IgD-negative memory B cell (primary cell): ENCODE measurements at regions not wholly inside any gene's neighbourhood (a gene's known extent, or its start where the extent isn't known, plus 50 kb on each side); places are given as distances from the start of the nearest gene placed in this dataset.

Experiments used
- H3K27ac Mint-ChIP-seq, 3 donors: one replicate each; pipeline ENCODE4 v1.8.0; 2020 to 2022; ENCODE audit warnings: mild to moderate bottlenecking in 3 of 3, mixed read lengths in 3 of 3, moderate library complexity in 1 of 3
- H3K27me3 Mint-ChIP-seq: one replicate; pipeline ENCODE4 v1.8.0; 2021; ENCODE audit warnings: mixed read lengths
- H3K36me3 Mint-ChIP-seq: one replicate; pipeline ENCODE4 v1.8.0; 2020; ENCODE audit warnings: mild to moderate bottlenecking, mixed read lengths
- H3K4me1 Mint-ChIP-seq, 3 donors: one replicate each; pipeline ENCODE4 v1.8.0; 2020 to 2022; ENCODE audit warnings: mixed read lengths in 3 of 3, mild to moderate bottlenecking in 1 of 3
- H3K4me3 Mint-ChIP-seq, 4 donors: one replicate each; pipeline ENCODE4 v1.8.0; 2020 to 2022; ENCODE audit warnings: mild to moderate bottlenecking in 4 of 4, mixed read lengths in 4 of 4, moderate library complexity in 3 of 4
- H3K9me3 Mint-ChIP-seq, 3 donors: one replicate each; pipeline ENCODE4 v1.8.0; 2020 to 2021; ENCODE audit warnings: mixed read lengths in 3 of 3, mild to moderate bottlenecking in 1 of 3

DNA sequence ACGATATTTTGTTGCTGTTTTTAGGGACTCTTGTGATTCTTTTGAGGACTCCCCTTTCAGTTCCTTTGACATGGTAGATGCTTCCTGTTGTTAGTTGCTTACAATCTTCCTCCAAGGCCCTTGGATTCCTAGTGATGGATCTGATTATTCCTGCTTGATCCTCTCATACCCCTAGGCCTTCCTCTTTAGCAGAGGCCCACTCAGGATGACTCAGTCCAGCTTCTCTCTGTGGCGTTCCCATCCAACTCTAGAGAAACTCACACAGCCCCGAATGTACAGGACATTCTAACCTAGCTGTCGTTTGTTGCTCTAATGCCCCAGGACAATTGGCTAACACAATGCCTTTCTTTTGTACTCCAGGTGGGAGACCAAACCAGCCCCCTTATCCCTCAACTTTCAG is 191.4 kb downstream of the POSTN start:
- Mint-ChIP-seq H3K4me1 (peaks cover 0 to 2% (median 0%) of the 10 kb centered on the region in 3 donors), H3K27me3 (no peaks in the 10 kb centered on the region), H3K4me3 (peak overlapping the region in 1 of 4 donors; percentile 47), H3K36me3 (no peaks in the 10 kb centered on the region), H3K27ac (no peak overlapping the region), H3K9me3 (peaks cover 2 to 6% (median 4%) of the 10 kb centered on the region in 3 donors)

DNA sequence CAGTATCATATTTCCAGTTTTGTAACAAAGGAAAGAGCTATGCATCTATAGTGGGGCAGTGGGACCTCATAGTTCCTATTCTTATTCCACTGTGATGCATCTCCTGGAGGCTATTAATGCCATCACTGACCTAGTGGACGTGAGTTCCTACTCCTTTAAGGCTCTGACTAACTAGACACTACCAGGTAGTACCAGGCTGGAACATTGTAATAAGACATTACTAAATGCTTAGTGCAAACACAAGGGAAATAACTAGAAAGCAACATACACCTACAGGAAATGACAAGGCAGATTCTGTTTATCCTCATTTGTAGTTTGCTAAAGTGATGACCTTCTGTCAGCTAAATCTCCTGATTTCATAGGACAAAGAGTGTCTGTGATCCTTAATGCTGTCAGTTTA is 192.5 kb downstream of the POSTN start:
- no peaks in the 10 kb centered on the region for H3K27me3 Mint-ChIP-seq
- H3K4me3 Mint-ChIP-seq = no peak overlapping the region
- peaks cover 2 to 7% (median 2%) of the 10 kb centered on the region in 3 donors for H3K9me3 Mint-ChIP-seq
- H3K4me1 Mint-ChIP-seq = peaks cover 0 to 2% (median 0%) of the 10 kb centered on the region in 3 donors
- H3K27ac Mint-ChIP-seq = no peak overlapping the region
- no peaks in the 10 kb centered on the region for H3K36me3 Mint-ChIP-seq

DNA sequence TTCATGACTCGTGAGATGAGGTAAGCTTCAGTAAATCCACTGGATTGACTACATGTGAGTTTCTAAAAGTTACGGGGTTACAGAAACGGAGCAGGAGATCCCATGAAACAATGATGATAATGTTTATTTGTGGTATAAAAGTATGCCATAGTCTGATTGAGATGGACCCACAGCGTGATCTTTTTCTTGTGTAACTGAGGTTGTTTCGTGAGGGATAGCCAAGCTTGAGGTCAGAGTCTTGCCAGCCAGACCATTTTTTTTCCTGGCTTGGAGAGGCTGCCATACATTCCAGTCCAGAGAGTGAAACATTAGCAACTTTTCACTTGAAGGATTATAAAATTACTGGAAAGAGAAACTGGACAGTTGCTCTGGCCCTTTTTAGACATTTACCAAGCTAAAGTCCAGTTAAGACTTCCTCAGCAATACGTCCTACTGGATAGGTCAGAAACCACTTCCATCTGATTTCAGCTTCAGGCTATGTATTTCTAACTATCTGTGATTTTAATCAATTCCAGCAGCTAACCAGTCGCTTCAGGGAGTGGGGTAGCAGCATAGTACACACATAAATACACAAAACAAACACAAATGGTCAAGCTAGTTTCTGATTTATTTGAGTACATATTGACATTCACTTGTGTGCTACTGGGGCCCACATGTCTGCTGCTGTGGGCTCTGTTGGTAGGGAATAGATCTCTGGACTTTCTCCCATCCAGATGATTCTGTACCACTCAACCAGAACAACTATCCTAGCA is 194.6 kb downstream of the POSTN start:
- Mint-ChIP-seq H3K4me1 (peaks cover 0 to 2% (median 0%) of the 10 kb centered on the region in 3 donors), H3K27me3 (no peaks in the 10 kb centered on the region), H3K9me3 (peaks cover 4 to 7% (median 4%) of the 10 kb centered on the region in 3 donors), H3K4me3 (no peak overlapping the region), H3K27ac (no peak overlapping the region), H3K36me3 (no peaks in the 10 kb centered on the region)

DNA sequence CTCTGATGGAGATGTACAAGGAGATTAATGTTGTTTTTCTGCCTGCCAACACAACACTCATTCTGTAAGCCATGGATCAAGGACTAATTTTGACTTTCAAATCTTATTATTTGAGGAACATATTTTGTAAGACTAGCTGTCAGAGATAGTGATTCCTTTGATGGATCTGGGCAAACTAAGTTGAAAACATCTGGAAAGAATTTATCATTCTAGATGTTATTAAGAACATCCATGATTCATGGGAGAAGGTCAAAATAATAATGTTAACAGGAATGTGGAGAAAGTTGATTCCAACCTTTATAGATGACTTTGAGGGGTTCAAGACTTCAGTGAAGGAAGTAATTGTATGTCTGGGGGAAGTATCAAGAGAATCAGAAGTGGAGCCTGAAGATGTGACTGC is 196.8 kb downstream of the POSTN start:
- H3K9me3 Mint-ChIP-seq = peaks cover 2 to 3% (median 2%) of the 10 kb centered on the region in 3 donors
- no peak overlapping the region for H3K27ac Mint-ChIP-seq
- no peaks in the 10 kb centered on the region for H3K36me3 Mint-ChIP-seq
- H3K4me3 Mint-ChIP-seq = no peak overlapping the region
- no peaks in the 10 kb centered on the region for H3K27me3 Mint-ChIP-seq
- peaks cover 0 to under 1% (median 0%) of the 10 kb centered on the region in 3 donors for H3K4me1 Mint-ChIP-seq

DNA sequence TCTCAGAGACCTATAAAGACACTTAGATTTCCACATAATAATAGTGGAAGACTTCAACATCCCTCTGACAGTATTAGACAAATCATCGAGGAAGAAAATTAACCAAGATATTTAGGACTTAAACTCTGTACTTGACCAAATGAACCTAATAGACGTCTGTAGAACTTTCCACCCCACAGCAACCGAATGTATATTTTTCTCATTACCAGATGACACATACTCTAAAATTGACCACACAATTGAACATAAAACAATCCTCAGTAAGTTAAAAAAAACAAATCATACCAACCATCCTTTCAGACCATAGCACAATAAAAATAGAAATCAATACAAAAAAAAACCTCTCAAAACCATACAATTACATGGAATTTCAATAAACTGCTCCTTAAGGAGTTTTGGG is 201.0 kb downstream of the POSTN start:
- Mint-ChIP-seq H3K36me3 (no peaks in the 10 kb centered on the region), H3K9me3 (peaks cover 2 to 11% (median 5%) of the 10 kb centered on the region in 3 donors), H3K4me3 (no peak overlapping the region), H3K27me3 (no peaks in the 10 kb centered on the region), H3K27ac (no peak overlapping the region), H3K4me1 (no peaks in the 10 kb centered on the region)

DNA sequence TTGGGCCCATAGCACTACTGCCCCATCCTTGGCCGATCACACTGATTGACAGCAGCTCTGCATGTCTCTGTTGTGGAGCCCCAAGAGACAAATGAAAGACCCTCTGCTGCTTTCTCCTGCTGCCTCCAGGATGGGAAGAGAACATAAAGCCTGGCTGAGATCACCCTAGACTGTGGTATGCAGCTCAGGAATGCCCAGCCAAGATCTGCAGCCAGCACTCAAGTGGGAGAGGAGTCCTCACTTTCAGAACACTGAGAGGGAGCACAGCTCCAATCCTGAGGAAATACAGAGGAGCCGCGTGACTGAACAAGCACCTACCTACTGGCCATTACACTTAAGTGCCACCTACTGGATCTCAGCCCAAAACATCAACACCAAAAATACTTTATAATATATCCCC is 203.0 kb downstream of the POSTN start:
- Mint-ChIP-seq H3K27ac (no peak overlapping the region), H3K4me1 (no peaks in the 10 kb centered on the region), H3K4me3 (no peak overlapping the region), H3K36me3 (no peaks in the 10 kb centered on the region), H3K9me3 (peaks cover under 1 to 8% (median 3%) of the 10 kb centered on the region in 3 donors), H3K27me3 (no peaks in the 10 kb centered on the region)

DNA sequence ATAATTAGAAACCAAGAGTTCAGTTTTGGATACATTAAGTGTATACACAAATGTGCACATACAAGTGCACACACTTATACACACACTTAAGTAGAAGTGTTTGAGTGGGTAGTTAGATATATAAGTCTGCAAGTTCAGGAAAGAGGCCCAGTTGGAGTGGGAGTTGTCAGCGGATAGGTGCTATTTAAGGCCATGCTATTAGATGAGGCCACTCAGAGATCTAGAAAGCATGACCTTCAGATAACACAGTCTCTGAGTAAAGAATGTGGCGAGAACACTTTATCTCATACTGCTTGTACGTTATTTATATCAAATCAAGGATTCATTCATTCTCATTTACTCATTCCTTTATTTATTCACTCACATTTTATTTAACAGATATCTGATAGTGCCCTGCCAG is 206.2 kb downstream of the POSTN start:
- Mint-ChIP-seq H3K4me1 (no peaks in the 10 kb centered on the region), H3K27me3 (no peaks in the 10 kb centered on the region), H3K4me3 (no peak overlapping the region), H3K27ac (no peak overlapping the region), H3K9me3 (peaks cover 0 to 8% (median 3%) of the 10 kb centered on the region in 3 donors), H3K36me3 (no peaks in the 10 kb centered on the region)

DNA sequence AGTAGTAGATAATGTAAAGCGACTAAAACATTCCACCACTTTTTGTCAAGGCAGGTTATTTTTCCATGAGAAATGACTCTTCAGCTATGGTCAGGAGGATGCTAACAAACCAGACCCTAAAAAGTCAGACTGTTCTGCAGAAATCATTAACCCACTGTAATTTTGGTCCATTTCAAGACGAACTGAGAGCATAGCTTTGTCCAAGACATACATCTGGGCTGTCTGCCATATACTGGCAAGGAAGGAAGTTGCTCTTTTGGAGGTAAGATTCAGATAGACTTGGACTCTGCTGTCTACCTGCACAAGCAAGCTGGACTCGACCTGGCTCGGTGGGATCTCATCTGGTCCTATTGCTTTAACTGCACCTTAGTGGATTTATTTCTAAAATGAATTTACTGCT is 207.8 kb downstream of the POSTN start:
- H3K27me3 Mint-ChIP-seq = no peaks in the 10 kb centered on the region
- H3K27ac Mint-ChIP-seq = peak overlapping the region in 1 of 3 donors; percentile 47
- no peak overlapping the region for H3K4me3 Mint-ChIP-seq
- H3K36me3 Mint-ChIP-seq = no peaks in the 10 kb centered on the region
- peaks cover 0 to 2% (median under 1%) of the 10 kb centered on the region in 3 donors for H3K9me3 Mint-ChIP-seq
- H3K4me1 Mint-ChIP-seq = no peaks in the 10 kb centered on the region

DNA sequence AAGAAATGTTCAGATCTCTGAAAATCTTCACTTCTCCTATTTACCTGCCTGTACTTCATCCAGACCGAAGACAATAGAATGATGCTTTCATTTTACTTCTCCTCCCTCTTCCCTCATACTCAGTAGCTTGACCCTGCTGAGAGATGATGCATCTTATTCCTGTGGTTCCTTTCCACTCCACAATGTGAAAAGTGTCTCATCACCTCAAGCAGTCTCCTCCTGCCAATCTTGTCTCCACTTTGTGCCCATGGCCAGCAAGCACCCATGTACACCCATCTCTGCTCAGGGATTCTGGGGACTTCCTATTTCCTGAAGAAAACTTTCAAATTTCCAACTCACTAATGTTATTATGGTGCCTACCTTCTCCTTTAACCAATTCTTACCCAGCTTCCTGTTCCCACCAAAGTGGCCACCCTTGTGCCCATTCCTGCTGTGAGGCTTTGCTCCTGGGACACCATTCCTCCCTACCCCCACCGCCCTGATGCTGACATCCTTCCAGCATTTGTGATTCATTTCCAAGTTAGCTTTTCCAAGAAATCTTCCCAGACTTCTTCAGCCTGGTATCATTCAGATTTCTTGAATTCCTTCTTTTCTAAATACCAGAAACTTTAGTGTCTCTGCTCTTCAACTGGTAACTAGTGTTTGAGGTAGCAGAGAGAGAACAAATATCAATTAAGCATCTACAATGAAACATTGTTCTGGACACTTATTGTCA is 212.5 kb downstream of the POSTN start:
- H3K4me3 Mint-ChIP-seq = no peak overlapping the region
- no peak overlapping the region for H3K27ac Mint-ChIP-seq
- no peaks in the 10 kb centered on the region for H3K36me3 Mint-ChIP-seq
- peaks cover 0 to 2% (median 0%) of the 10 kb centered on the region in 3 donors for H3K9me3 Mint-ChIP-seq
- H3K4me1 Mint-ChIP-seq = no peaks in the 10 kb centered on the region
- no peaks in the 10 kb centered on the region for H3K27me3 Mint-ChIP-seq

DNA sequence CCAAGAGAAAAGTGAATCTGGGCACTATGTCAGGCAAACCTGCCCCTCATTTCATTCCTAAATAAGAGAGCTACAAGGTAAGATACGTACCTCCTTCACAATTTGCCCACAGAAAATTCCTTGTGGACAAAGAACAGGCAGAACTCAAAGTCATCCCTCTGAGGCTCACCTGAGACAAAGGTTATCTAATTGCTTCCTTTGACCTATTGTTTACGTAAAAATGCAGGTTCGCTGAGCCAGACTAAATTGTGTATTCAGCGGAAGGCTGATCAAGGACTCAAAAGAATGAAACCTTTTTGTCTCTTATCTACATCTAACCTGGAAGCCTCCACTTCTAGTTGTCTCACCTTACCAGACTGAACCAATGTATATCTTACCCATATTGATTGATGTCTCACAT is 213.3 kb downstream of the POSTN start:
- H3K27ac Mint-ChIP-seq = no peak overlapping the region
- H3K4me3 Mint-ChIP-seq = no peak overlapping the region
- H3K4me1 Mint-ChIP-seq = no peaks in the 10 kb centered on the region
- no peaks in the 10 kb centered on the region for H3K36me3 Mint-ChIP-seq
- H3K9me3 Mint-ChIP-seq = peaks cover 0 to 2% (median 0%) of the 10 kb centered on the region in 3 donors
- no peaks in the 10 kb centered on the region for H3K27me3 Mint-ChIP-seq

DNA sequence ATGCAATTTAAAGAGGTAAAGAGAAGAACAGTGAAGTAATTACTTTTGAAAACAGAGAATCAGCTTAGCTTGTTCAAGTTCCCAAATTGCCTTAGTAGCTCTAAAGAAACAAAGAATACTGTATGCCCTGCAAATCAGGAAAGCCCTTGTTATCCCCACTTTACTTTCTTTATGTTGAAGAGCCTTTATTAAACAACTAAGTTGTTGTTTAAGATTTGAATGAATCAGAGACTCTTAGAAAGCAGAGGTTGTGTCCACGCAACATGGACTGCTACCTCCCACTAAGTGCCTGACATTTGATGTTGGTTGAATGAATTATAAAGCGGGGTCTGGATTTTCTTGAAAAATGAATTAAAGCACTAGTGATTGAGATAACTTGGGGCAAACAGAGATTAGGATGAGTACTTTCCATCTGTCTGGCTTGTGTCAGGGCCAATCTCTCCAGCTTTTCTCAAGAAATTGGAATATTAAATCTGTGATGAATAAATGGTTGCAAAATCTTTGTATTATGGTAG is 214.7 kb downstream of the POSTN start:
- H3K9me3 Mint-ChIP-seq = peaks cover 0 to 2% (median 0%) of the 10 kb centered on the region in 3 donors
- H3K4me3 Mint-ChIP-seq = no peak overlapping the region
- no peak overlapping the region for H3K27ac Mint-ChIP-seq
- no peaks in the 10 kb centered on the region for H3K36me3 Mint-ChIP-seq
- H3K4me1 Mint-ChIP-seq = no peaks in the 10 kb centered on the region
- no peaks in the 10 kb centered on the region for H3K27me3 Mint-ChIP-seq

DNA sequence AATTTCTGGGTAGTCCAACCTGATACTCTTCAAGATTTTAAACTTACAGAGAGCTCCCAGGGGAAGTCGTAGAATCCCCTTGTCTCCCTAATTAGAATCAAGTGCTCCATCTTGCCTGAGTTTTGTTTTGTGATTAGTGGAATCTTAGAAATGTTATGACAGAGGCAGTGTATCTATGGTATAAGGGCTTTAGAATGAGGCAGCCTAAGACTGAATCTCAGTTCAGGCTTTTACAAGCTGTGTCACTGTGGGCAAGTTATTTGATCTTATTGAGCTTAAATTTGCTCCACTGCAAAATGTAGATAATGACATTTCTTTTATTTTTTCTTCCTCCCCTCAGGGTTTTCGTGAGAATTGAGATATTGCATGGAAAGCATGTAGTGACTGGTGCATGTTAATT is 215.5 kb downstream of the POSTN start:
- H3K4me3 Mint-ChIP-seq = no peak overlapping the region
- no peaks in the 10 kb centered on the region for H3K36me3 Mint-ChIP-seq
- peaks cover 0 to 2% (median 0%) of the 10 kb centered on the region in 3 donors for H3K9me3 Mint-ChIP-seq
- no peaks in the 10 kb centered on the region for H3K27me3 Mint-ChIP-seq
- H3K27ac Mint-ChIP-seq = no peak overlapping the region
- H3K4me1 Mint-ChIP-seq = no peaks in the 10 kb centered on the region

DNA sequence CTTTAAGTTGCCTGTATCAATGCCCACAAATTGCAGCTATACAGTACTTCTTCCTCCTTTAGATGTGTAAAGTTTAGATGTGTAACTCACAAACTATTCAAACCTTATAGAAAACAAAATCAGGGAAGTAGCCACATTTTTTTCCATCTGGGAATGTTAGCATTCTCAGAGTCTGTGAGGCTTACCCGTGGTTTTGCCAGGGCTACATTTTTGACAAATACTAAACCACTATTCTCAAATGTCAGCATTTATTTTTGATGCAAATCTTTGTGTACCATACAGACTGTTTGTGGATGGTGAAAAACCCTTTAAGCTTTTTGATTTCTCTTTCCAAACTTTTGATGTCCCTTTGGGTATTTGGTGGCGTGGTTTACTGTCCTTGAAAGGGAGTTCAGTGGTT is 216.4 kb downstream of the POSTN start:
- no peaks in the 10 kb centered on the region for H3K4me1 Mint-ChIP-seq
- no peak overlapping the region for H3K4me3 Mint-ChIP-seq
- H3K9me3 Mint-ChIP-seq = peaks cover 0 to 2% (median 0%) of the 10 kb centered on the region in 3 donors
- no peak overlapping the region for H3K27ac Mint-ChIP-seq
- H3K27me3 Mint-ChIP-seq = no peaks in the 10 kb centered on the region
- H3K36me3 Mint-ChIP-seq = no peaks in the 10 kb centered on the region

DNA sequence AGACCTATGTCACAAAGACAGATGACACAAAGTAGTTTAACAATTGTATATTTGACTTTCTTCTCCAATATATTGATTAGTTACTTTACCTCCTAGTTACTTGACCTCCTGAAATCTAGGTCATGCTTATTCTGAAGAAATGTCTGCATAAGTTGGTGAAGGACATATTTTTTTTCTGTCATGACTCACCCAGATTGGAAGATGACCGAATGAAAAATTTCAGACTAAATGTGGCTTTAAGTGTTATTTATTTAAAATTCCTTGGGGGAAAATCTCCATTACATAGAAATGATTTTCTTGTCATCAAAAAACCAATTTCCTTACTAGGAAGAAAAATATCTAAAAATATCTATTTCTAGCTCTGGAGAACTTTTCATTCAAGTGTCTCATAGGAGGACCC is 217.1 kb downstream of the POSTN start:
- Mint-ChIP-seq H3K27me3 (no peaks in the 10 kb centered on the region), H3K36me3 (no peaks in the 10 kb centered on the region), H3K9me3 (peaks cover 0 to 2% (median 0%) of the 10 kb centered on the region in 3 donors), H3K4me1 (no peaks in the 10 kb centered on the region), H3K4me3 (no peak overlapping the region), H3K27ac (no peak overlapping the region)

DNA sequence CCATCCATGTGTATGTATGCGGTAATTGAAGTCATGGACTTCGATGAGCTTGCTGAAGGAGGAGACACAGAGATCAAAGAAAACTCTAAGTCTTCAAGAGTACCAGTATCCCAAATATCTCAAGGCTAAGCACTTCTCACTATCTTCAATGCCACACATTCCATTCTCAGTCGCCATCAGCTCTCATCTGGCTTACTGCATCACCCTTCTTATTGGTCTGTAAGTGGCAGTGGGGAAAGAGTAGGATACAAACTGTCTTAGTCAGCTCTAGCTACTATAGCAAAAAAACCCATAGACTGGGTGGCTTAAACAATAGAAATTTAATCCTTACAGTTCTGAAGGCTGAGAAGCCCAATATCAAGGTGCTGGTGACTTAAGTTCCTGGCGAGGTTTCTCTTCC is 218.7 kb downstream of the POSTN start:
- no peak overlapping the region for H3K27ac Mint-ChIP-seq
- H3K9me3 Mint-ChIP-seq = no peaks in the 10 kb centered on the region
- no peak overlapping the region for H3K4me3 Mint-ChIP-seq
- H3K4me1 Mint-ChIP-seq = no peaks in the 10 kb centered on the region
- no peaks in the 10 kb centered on the region for H3K36me3 Mint-ChIP-seq
- no peaks in the 10 kb centered on the region for H3K27me3 Mint-ChIP-seq
